Stimulated activated naive CD8-positive, alpha-beta T cell treated with anti-CD3 and anti-CD28 coated beads, Interleukin-15, Interleukin-2, amounts not matched to agents 100 U/mL and 50 U/mL, for 24 hours (primary cell): ENCODE measurements at regions not wholly inside any gene's neighbourhood (a gene's known extent, or its start where the extent isn't known, plus 50 kb on each side); places are given as distances from the start of the nearest gene placed in this dataset.

Experiments used
- ATAC-seq: fragments of 150-1000 bp; cut with Tn5 transposase; one replicate; pipeline ENCODE4 v1.10.0; 2021
- DNase-seq: peaks from one replicate; pipeline ENCODE4 v3.0.0; 2021

DNA sequence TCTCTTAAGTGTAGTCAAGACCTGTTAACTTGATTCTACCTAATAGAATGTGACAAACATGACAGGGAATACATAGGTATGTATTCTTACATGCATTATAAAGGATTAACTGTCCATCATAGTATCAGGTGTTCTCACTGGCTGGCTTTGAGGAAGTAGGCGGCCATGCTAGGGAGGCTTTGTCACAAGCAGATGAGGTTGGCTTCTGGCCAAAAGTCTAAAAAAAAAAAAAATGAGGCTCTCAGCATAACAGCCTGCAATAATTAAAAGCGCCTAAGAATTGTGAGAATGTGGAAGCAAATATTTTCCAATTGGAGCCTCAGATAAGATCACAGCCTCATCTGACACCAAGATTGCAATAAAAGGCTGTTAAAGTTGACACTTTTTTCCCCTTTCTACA is 1256.8 kb upstream of the SORCS1 start:
- no peak for ATAC-seq
- DNase-seq, result no peak

DNA sequence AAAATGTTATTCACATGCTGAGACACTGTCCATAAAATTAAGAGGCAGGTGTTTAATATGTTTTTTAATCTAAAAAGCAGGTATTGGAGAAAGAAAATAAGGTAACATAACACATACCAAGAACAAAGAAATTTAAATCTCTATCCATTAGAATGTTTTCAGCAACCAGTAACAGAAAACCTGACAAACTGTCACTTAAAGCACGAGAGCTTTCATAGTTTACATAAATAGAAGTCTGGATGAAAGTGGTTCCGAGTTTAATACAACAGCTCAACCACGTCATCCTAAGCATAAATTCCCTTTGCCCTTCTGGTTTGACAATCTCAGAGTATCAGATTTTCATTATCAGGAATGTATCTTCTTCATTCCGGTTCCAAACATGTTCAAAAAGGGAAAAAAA is 1249.4 kb upstream of the SORCS1 start:
- ATAC-seq, result no peak

DNA sequence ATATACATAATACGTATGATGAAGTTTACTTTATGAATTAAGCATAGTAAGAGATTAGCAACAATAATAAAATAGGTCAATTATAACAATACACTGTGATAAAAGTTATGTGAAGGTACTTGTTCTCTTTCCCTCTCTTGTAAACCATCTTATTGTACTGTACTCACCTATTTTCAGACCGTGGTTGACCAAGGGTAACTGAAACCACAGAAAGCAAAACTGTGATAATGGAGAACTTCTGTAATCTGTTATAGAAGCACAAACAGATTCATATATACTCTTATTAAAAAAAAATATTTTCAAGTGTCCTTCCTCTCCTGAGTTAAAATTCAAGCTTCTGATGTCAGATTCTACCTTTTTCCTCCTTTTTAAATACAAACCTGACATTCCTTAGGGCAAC is 1247.8 kb upstream of the SORCS1 start:
- no peak for DNase-seq
- no peak for ATAC-seq

More for the DNA sequence above, 1249.4 kb upstream of the SORCS1 start:
- no peak for DNase-seq

DNA sequence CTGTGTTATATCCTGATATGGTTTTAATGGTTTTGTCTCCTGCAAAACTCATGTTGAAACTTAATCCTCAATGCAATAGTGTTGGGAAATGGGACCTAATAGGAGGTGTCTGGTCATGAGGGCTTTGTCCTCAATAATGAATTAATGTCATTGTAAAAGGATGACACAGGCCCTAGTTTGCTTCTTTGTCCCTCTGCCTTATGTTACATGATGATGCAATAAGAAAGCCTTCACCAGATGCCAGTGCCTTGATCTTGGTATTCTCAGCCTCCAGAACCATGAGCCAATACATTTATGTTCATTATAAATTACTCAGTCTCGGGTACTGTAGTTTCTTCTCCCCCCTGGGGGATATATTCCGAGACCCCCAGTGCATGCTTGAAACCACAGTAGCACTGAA is 1247.4 kb upstream of the SORCS1 start:
- no peak for ATAC-seq
- DNase-seq, result no peak

DNA sequence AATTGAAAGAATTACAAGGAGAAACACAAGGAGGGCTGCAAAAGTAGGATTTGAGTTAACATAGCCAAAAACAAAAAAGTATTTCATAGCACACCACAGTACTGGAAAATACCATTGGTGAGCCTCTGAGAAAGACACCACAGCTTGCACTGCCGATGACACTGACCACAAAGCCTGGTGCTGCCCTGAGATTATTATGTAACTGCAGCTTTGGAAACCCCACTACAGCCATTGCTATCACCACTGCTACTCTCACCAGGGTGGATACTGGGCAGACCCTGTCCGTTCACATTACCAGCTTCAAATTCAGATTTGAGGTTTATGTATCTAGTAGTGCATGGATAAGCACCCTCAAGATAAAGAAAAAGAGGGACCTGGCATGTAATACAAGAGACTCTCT is 1246.7 kb upstream of the SORCS1 start:
- no peak for DNase-seq

DNA sequence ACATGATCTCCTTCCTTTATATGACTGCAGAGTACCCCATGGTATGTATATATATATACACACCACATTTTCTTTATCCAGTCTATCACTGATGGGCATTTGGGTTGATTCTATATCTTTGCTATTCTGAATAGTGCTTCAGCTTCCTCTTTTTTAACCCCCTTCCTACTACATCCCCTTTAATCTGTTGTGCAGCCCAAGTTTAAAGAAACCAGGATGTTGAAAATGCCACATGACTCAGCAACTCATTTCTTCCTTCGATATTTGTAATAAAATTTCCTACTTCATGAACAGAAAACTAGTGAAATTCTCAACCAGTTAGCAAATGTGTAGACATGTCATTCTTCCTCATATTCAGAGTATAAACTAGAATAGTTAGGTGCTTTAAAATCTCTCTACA is 1245.7 kb upstream of the SORCS1 start:
- DNase-seq, result no peak
- ATAC-seq, result no peak

More for the DNA sequence above, 1246.7 kb upstream of the SORCS1 start:
- no peak for ATAC-seq

DNA sequence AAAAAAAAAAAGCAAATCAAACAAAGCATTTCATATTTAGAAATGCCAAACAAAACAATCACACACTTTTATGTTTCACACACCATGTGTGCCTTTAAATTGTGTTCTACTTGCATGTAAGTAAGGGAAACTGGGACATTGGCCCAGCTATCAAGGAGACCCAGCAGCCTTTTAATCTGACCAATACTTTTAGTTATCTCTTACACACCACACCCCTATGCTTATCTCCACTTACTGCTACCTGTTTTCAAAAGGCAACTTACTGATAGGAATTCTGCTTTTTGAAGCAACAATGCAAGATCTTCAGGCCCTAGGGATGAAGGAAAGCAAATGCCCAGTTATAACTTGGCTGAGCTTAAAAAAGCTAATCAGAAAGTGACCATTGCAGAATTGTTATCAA is 1244.8 kb upstream of the SORCS1 start:
- ATAC-seq (no peak), DNase-seq (no peak)

DNA sequence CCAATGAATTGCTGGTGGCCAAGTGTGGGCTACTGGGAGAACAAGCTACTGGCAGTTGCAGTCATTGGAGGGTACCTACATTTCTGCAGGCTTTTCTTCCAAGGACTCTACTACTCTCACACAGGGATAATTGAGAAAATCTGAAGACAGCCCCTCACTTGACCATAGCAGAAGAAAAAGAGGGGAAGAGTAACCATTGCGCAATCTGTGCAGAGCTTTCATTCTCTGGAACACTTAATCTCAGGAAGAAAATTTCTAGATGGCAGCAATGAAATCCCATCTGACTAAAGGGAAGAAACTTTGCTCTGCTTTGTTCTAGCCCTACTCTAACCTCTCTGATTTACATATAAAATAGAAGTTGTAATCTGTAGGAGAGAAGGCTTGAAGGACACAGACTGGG is 1239.6 kb upstream of the SORCS1 start:
- ATAC-seq (no peak), DNase-seq (no peak)

DNA sequence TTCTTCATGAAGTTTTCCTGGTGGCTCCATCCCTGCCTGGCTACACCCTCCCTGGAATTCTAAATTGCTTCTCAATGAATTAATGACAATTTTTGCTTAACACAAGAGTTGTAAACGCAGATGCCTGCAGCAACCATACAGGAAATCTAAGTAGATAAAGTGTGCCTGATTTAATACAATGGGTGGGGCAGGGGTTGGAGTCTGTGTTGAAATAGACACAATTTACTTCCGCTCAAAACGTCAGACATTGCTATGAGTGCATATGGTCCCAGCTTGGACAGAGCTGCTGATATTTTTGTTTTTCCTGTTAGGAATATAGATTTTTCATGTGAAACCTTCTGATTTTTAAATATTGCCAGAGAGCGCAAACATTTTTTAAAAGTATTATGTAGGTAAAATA is 1235.0 kb upstream of the SORCS1 start:
- ATAC-seq, result no peak
- no peak for DNase-seq

DNA sequence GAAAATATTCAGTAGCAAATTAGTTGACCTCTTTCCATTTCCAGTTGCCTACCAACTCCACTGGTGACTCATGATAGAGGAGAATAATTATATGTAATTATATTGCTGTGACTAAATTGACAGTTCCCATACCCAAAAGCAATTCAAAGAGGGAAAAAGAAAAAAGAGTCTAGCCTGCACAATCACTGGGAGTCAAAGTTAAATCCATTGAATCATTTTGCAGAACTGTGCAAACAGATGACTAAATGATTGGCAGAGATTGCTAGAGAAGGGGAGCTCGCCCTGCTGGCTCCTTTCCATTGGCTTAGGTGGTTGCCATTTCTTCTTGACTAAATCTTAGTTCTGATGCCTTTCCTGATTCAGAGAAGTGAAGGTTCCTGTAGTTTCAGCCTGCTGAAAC is 1228.6 kb upstream of the SORCS1 start:
- no peak for DNase-seq
- ATAC-seq, result no peak

DNA sequence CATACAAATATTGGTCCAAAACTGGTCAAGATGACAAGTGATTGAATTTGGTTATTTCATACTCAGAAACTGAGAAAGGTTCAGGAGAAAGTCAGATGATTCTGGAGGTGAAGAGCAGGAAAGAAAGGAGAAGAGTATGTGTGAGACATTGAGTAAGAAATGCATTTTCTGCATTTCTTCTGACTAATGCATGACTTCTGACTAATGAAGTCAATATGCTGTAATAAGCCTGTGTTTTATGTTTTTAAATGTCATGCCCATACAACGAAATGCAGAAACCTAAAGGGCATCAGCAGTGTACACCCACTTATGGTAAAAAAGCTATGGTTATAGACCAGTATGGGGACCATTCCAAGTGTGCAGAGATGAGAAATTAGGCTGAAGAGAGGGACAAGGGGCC is 1227.8 kb upstream of the SORCS1 start:
- ATAC-seq (no peak), DNase-seq (no peak)

DNA sequence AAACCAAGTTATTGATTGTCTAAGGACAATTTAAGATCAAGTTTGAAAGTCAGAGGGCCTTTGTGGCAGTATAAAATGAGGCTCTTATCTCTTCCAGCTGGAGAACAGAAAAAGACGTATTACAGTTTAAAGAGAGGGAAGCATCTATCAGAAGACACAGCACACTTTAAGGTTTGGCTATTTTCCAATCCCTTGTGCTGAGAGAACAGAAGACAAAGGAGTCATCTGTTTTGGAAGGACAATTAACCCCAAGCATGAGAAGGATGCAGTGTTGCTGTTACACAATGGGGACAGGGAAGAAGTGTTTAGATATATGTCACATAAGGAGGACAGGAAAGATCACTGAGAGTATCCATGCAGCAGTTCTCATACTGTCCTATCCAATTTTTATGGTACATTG is 1224.2 kb upstream of the SORCS1 start:
- ATAC-seq, result no peak
- DNase-seq, result no peak

DNA sequence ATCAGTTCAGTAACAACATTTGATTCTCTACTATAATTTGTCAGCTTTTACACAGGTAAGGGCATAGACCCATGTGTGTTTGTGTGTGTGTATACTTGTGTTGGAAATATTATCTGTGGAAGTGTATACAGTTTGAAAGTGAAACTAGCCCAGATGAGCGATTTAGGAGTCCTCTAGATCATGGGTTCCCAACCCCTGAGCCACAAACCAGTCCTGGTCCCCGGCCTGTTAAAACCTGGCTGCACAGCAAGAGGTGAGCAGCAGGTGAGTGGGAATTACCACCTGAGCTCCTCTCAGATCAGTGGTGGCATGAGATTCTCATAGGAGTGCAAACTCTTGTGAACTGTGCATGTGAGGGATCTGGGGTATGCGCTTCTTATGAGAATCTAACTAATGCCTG is 1221.5 kb upstream of the SORCS1 start:
- DNase-seq, result no peak
- ATAC-seq, result no peak

DNA sequence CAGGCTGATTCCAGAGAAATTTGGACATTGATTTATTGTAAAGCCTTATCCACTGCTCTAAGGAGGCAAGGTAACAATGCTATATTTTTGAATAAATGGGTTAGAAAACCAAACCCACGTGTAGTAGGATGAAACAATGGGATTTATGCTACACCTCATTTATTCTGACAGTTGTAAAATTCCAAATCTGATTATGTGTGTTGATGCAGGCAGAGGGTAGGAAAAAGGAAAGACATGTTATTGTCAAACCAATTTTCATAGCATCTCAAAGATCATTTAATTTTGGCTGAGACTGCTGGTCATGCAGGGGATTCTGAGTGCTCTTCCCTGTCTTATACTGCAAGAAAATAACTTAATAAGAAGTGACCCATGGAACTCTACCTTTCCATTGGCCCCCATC is 1219.9 kb upstream of the SORCS1 start:
- ATAC-seq, result no peak
- DNase-seq, result no peak

DNA sequence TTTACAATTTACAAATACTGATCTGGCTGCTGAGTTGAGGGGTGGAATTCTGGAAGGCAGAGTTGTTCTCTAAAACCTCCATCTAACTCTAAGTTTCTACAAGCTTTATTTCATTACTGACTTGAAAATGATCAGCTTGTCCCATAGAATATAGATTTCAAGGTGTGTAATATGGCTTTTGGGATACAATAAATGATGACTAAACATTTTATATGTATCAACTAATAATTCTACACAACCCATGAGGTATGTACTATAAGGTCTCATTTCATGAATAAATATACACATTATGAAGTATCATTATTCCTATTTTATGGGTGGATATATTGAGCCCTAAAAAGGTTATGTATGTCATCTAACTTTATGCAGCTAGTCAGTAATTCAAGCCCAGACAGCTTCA is 1214.3 kb upstream of the SORCS1 start:
- ATAC-seq (no peak), DNase-seq (no peak)

DNA sequence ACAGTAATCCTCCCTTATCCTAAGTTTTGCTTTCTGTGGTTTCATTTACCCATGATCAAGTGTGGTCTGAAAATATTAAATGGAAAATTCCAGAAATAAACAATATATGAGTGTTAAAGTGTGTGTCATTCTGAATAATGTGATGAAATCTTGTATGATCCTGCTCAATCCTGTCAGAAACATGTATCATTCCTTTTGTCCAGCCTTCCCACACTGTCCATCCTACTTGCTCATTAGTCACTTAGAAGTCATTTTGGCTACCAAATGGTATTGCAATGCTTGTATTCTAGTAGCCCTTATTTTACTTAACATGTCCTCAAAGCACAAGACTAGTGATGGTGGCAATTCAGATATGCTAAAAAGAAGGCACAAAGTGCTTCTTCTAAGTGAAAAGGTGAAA is 1211.2 kb upstream of the SORCS1 start:
- ATAC-seq (no peak), DNase-seq (no peak)

DNA sequence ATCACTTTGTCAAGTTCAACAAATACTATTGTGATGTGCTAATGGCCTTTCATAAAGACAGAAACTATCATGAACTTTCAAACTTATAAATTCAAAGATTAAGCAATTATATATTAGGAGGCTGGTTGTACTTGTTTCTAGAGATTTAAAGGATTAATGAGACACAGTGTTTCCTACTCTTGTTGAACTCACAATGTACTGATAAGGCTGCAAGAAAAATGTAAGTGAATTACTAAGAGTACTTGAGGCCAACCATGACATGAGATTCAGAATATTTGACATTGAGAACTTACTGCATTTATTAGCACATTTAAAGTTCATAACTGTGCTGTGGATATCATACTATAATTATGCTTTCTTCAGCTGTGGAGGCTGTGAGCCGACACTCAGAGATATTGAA is 1210.5 kb upstream of the SORCS1 start:
- no peak for DNase-seq
- no peak for ATAC-seq

DNA sequence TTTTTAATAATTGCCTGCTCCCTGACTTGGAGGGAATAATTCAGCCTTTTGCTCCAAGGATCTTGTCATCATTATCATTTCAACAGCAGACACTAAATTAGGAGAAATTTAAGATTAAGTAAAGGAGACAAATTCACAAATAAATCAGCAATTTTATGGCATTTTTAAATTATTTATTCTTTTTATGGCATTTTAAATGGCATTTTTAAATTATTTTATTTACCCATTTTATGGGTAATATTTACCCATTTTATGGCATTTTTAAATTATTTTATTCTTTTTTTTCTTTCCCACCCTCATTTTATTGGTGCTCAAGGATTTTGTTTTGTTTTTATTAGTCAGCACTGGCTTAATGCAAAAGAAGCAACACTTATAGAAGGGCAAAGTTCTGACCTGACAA is 1201.0 kb upstream of the SORCS1 start:
- no peak for ATAC-seq
- DNase-seq, result no peak

DNA sequence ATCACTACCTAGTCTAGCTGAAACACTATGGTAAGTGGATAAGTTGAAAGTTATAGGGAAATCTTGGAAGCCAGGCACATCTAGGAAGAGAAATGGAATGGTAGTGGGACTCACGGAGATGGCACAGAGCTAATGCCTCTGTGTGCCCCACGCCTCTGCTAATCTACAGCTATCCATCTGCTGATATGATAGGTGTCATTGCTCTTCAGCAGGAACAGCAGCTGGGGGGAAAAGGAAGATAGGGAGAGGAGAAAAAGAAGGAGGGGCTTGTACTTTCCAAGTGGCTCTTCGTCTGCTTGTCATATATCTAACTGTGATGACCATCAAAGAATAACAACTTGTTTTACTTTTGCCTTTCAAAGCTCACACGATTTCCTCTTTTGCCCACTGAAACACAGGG is 1199.1 kb upstream of the SORCS1 start:
- ATAC-seq (no peak), DNase-seq (no peak)

DNA sequence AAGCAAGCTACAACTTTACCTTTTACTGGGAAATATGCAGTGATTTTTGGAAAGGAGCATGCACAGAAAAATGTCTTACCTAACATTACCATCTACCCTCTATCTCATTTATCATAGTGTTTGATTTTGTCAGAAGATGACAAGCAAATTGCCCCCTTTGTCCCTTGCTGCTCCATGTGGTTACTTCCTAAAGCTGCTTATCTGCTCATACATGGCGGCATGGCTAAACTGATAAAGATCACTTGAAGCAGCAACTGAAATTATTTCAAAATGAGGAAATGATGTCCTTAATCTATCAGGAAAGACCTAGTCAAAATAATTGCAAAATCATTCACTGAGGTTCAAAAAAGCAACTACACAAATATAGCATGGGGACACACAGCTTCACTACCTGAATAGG is 1198.5 kb upstream of the SORCS1 start:
- ATAC-seq, result no peak

DNA sequence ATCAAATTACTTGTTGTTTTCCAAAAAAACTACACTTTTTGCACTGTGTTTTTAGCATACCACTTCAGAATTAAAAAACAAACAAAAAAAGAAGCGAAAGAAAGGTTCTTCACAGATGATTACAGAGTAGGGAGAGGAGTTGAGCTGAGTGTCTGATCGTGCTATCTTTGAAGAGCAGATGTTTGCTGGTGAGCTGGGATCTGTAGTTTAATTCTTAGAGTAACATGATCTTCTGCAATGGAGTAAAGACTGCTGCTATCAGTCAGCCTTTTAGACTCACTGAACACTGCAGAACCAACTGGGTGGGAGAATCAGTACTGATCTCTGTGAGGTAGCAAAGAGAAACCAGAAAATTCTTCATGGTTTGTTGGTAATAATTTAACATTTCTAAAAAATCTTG is 1197.8 kb upstream of the SORCS1 start:
- DNase-seq (no peak), ATAC-seq (no peak)

More for the DNA sequence above, 1198.5 kb upstream of the SORCS1 start:
- DNase-seq, result no peak

DNA sequence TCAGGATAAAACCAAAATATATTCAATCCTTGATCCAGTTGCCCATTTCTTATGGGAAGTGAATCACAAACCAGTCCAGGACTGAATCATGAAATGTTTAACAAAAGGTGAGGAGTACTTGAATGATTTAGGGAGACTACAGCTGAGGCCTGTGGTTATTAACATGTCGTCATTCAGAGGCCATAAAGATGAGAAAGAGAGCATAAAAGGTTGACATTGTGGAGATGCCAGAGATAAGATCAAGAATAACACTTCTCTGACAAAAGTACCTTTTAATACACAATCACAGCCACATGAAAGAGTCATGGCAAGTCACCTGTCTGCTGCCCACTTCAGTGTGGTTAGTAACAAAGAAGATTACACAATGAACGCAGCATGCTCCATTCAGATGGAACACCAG is 1195.7 kb upstream of the SORCS1 start:
- ATAC-seq (no peak), DNase-seq (no peak)

DNA sequence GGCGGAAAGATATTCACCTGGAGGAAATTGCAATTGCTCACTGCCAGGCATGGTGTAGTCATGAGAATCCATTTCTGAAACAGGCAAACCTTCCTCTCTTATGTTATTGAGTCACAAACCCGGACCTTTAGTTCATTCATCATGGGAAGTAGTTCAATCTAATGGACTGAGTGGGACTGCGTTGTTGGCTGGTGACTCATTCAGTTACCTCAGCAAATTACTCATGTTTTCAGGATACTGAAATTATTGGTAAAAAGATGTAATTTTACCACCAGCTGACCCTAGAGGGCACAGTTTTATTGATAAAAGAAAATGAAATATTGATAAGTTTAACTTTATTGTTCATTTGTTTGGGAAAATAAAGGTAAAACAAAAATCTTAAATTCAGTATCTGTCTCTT is 1194.4 kb upstream of the SORCS1 start:
- ATAC-seq, result peak; percentile 81

DNA sequence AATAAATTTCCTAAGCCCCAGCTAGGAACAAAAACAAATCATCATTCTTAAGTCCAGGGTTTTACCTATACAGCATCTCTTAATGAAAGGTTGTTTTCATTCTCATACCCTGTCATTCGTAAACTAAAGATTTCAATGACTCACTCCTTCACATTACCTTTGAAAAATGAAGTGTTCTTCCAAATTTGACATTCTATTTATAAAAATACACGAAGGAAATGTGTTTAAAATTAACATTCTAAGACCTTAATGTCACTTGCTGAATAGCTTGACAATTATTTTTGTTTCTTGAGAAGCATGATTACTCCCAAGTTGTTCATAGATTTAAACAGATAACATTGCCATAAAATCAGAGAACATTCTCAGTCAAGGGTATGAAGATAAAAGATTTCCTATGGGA is 1188.3 kb upstream of the SORCS1 start:
- ATAC-seq, result no peak
- no peak for DNase-seq

More for the DNA sequence above, 1194.4 kb upstream of the SORCS1 start:
- DNase-seq, result no peak

DNA sequence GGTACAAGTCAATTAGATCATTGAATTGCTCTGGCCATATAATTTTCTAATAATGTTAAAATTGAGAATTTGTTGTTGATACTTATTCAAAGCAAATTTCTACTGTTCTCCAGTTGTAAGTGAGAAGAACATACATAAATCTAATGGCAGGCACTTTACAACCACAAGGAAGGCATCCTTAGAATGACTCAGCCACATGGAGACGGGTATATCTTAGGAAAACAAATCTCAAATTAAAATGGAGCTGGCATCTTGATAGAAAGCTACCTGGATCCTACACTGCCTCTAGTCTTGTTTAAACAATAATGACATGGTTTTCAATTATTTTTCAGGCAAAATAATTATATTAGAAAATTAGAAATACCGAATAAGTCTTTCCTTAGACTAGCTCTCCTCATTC is 1183.7 kb upstream of the SORCS1 start:
- DNase-seq (no peak), ATAC-seq (no peak)

DNA sequence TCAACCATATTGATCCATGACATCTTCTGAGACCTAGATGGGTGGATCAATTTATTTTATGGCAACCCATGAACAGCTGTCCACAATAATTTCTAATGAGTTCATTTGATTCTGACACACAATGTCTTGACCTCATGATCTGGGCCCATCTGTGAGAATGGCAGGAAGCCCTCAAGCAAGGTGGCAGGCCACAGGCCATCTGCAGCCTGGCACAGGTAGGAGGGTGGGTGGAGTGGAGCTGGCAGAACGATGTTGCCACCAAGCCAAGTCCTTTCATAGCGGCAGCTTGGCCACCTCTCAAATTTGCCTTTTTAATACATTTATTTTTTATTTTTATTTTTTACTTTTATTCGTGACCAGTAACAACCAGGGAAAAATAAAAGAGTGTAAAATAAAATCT is 1181.6 kb upstream of the SORCS1 start:
- no peak for DNase-seq
- no peak for ATAC-seq
